SK-N-SH treated with all-trans-retinoic acid at 6 μM for 48 hours (cell line): ENCODE measurements at regions not wholly inside any gene's neighbourhood (a gene's known extent, or its start where the extent isn't known, plus 50 kb on each side); places are given as distances from the start of the nearest gene placed in this dataset.

Experiments used
- ARNTL ChIP-seq: fragments of 450-650 bp; formaldehyde crosslinking; IDR thresholded peaks from 2 replicates; pipeline ENCODE4 v1.5.0; 2020; ENCODE audit warnings: low read depth, mild to moderate bottlenecking, moderate library complexity, borderline replicate concordance
- CSDC2 ChIP-seq: fragments of 250-450 bp; sonication (Bioruptor Pico); IDR thresholded peaks from 2 replicates; pipeline ENCODE4 v1.5.0; 2020; ENCODE audit warnings: mild to moderate bottlenecking, moderate library complexity
- PATZ1 ChIP-seq: fragments of 250-450 bp; sonication (Bioruptor Pico); IDR thresholded peaks from 2 replicates; pipeline ENCODE4 v1.8.0; 2020; ENCODE audit warnings: mild to moderate bottlenecking, moderate library complexity, borderline replicate concordance
- RARB ChIP-seq: fragments of 250-450 bp; sonication (Bioruptor Pico); IDR thresholded peaks from 2 replicates; pipeline ENCODE4 v1.8.0; 2021; ENCODE audit warnings: mild to moderate bottlenecking, moderate library complexity
- ZFP3 ChIP-seq: fragments of 250-450 bp; sonication (Bioruptor Pico); IDR thresholded peaks from 2 replicates; pipeline ENCODE4 v1.5.0; 2020; ENCODE audit warnings: mild to moderate bottlenecking, moderate library complexity
- ZFP30 ChIP-seq: fragments of 450-650 bp; formaldehyde crosslinking; IDR thresholded peaks from 2 replicates; pipeline ENCODE4 v1.5.0; 2022; ENCODE audit warnings: mild to moderate bottlenecking, moderate library complexity
- TF ChIP-seq, protein P1 (sequence below): fragments of 250-450 bp; sonication (Bioruptor Pico); IDR thresholded peaks from 2 replicates; pipeline ENCODE4 v1.8.0; 2021; ENCODE audit warnings: low read depth, mild to moderate bottlenecking, moderate library complexity, borderline replicate concordance

DNA sequence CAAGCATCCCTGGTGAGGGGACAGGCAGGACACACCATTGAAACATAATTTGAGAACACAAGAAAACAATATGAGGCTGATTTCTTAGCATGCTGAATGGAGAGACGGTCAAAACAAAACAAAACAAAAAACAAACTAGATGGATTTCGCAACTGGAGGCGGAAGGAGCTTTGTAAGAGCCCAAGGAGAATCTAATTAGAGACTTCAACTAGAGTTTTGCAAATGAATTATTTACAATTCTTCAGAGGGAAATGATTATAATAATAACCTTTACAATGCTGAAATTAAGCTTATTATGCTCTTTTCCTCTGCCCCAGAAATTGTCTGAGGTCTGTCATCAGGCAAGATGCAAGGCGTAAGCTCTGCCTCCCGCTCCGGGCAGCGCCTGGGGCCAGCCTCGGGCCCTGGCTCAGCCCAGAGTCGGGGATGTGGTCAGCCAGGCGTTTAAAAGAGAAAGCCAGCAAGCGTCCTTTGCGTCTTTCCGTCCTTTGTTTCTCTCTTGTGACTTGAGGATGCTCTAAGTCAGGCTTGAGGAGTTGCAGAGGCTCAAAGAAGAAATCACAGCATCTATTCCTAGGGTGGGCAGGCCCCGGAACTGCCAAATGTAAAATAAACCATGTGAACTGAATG lies 139.6 kb downstream of the TWIST2 start:
- TF ChIP-seq ZFP30 (no peak), ZFP3 (no peak), RARB (CRISPR knock-in tag) (no peak), PATZ1 (CRISPR knock-in tag) (no peak), CSDC2 (CRISPR knock-in tag) (no peak), ARNTL (CRISPR knock-in tag) (no peak)
- TF ChIP-seq, protein P1, sequence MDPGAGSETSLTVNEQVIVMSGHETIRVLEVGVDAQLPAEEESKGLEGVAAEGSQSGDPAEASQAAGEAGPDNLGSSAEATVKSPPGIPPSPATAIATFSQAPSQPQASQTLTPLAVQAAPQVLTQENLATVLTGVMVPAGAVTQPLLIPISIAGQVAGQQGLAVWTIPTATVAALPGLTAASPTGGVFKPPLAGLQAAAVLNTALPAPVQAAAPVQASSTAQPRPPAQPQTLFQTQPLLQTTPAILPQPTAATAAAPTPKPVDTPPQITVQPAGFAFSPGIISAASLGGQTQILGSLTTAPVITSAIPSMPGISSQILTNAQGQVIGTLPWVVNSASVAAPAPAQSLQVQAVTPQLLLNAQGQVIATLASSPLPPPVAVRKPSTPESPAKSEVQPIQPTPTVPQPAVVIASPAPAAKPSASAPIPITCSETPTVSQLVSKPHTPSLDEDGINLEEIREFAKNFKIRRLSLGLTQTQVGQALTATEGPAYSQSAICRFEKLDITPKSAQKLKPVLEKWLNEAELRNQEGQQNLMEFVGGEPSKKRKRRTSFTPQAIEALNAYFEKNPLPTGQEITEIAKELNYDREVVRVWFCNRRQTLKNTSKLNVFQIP (CRISPR knock-in tag) = no peak
